ENCODE measurements at regions not wholly inside any gene's neighbourhood (a gene's known extent, or its start where the extent isn't known, plus 50 kb on each side); places are given as distances from the start of the nearest gene placed in this dataset.

DNA sequence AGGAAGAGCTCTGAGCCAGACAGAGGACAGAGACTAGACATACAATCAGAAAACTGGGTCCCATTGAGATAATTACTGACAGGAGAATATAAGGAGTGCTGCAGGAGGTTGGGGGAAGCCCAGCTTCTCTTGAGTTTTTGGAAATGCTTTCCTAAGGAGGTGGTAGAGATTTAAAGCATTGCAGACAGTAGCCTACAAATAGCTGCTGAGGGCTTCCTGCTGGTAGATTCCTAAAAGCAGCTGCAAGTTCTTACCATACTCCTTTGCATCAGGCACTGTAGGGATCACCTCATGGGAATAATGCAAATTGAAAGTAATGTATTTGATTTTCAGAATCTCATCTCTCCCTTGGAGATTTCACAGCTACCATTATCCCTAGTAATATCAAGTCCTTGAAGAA lies 902.6 kb upstream of the GCFC2 start:
- no peaks in the 10 kb centered on the region for H3K9me2 ChIP-seq (replicated peaks; ENCODE audit: insufficient read depth, low read length)
- no peaks in the 10 kb centered on the region for H3K79me2 ChIP-seq (ENCODE audit: low read length)
- no peak for TF ChIP-seq EZH2phosphoT487 (IDR thresholded peaks at IDR 0.05; ENCODE audit: low read length)
- TF ChIP-seq EZH2 (optimal IDR thresholded peaks at IDR 0.05; ENCODE audit: low read depth, low read length): no peak
- TF ChIP-seq, protein P1, sequence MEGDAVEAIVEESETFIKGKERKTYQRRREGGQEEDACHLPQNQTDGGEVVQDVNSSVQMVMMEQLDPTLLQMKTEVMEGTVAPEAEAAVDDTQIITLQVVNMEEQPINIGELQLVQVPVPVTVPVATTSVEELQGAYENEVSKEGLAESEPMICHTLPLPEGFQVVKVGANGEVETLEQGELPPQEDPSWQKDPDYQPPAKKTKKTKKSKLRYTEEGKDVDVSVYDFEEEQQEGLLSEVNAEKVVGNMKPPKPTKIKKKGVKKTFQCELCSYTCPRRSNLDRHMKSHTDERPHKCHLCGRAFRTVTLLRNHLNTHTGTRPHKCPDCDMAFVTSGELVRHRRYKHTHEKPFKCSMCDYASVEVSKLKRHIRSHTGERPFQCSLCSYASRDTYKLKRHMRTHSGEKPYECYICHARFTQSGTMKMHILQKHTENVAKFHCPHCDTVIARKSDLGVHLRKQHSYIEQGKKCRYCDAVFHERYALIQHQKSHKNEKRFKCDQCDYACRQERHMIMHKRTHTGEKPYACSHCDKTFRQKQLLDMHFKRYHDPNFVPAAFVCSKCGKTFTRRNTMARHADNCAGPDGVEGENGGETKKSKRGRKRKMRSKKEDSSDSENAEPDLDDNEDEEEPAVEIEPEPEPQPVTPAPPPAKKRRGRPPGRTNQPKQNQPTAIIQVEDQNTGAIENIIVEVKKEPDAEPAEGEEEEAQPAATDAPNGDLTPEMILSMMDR (IDR thresholded peaks at IDR 0.05; ENCODE audit: low read length): no peak
- no peaks in the 10 kb centered on the region for H3F3A ChIP-seq (ENCODE audit: insufficient read depth, low read length)
- H4K20me1 ChIP-seq (ENCODE audit: insufficient read depth, low read length): no peaks in the 10 kb centered on the region
- no peaks in the 10 kb centered on the region for H3K4me1 ChIP-seq (ENCODE audit: low read length)
- H3K9me3 ChIP-seq (replicated peaks; ENCODE audit: insufficient read depth, low read length): no peaks in the 10 kb centered on the region
- no peaks in the 10 kb centered on the region for H3K27me3 ChIP-seq (replicated peaks; ENCODE audit: insufficient read depth, low read length)
- H3K4me2 ChIP-seq (ENCODE audit: low read depth, low read length): no peak overlapping the region
- no peak overlapping the region for H2AFZ ChIP-seq (ENCODE audit: low read length)
- no peak overlapping the region for H3K4me3 ChIP-seq (ENCODE audit: low read length)
- H3K27ac ChIP-seq (ENCODE audit: low read length): no peak overlapping the region
- H3K36me3 ChIP-seq (replicated peaks; ENCODE audit: insufficient read depth, low read length): no peaks in the 10 kb centered on the region
- no peak for DNase-seq
- no peak overlapping the region for H3K9ac ChIP-seq (ENCODE audit: low read length)

DNA sequence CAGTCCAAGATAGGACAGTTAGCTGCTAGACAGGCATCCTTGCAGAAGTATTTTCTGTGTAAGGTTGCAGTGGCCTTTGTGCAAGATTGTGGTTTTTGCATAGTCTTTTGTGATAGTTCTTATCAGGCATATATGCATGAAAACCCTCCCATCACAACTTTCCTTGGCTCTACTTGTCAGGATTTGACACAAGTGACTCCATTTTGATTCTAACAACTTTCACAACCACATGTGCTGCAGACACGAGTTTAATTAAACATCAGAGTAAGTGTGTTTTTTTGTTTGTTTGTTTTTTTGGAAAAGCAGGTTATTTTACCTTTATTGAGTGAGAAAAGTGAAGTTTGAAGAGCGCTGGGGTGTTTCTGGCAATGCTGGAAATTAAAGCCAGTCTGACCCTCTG lies 902.0 kb upstream of the GCFC2 start:
- H3K79me2 ChIP-seq (ENCODE audit: low read length): no peaks in the 10 kb centered on the region
- no peaks in the 10 kb centered on the region for H3K36me3 ChIP-seq (replicated peaks; ENCODE audit: insufficient read depth, low read length)
- H3K9me2 ChIP-seq (replicated peaks; ENCODE audit: insufficient read depth, low read length): no peaks in the 10 kb centered on the region
- H3K4me2 ChIP-seq (ENCODE audit: low read depth, low read length): no peak overlapping the region
- no peak overlapping the region for H3K4me3 ChIP-seq (ENCODE audit: low read length)
- no peaks in the 10 kb centered on the region for H4K20me1 ChIP-seq (ENCODE audit: insufficient read depth, low read length)
- H3F3A ChIP-seq (ENCODE audit: insufficient read depth, low read length): no peaks in the 10 kb centered on the region
- H3K27me3 ChIP-seq (replicated peaks; ENCODE audit: insufficient read depth, low read length): no peaks in the 10 kb centered on the region
- no peaks in the 10 kb centered on the region for H3K4me1 ChIP-seq (ENCODE audit: low read length)
- H2AFZ ChIP-seq (ENCODE audit: low read length): no peak overlapping the region
- no peak overlapping the region for H3K9ac ChIP-seq (ENCODE audit: low read length)
- no peak for DNase-seq
- H3K27ac ChIP-seq (ENCODE audit: low read length): no peak overlapping the region
- H3K9me3 ChIP-seq (replicated peaks; ENCODE audit: insufficient read depth, low read length): no peaks in the 10 kb centered on the region
- TF ChIP-seq, protein P1 (IDR thresholded peaks at IDR 0.05; ENCODE audit: low read length): no peak
- TF ChIP-seq EZH2phosphoT487 (IDR thresholded peaks at IDR 0.05; ENCODE audit: low read length): no peak

DNA sequence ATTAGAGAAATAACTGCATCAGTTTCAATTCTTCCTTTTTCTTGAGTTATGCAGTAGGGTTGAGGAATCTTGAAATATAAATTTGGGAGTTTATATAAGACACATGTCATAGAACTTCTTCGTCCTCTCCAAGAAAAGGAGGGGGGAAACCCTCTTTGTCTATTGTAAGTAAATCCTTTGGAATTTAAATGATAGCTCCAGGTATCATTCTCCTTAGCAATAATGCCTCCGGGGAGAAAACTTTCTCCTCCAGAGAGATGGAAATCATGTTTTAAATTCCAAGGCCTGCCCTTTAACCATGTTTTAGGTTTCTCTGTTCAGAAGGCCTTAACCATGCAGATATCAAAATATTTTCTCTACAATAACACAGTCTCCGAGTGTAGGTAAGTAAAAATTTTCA lies 899.7 kb upstream of the GCFC2 start:
- H3K27ac ChIP-seq (ENCODE audit: low read length): no peak overlapping the region
- H3K79me2 ChIP-seq (ENCODE audit: low read length): no peaks in the 10 kb centered on the region
- no peak overlapping the region for H2AFZ ChIP-seq (ENCODE audit: low read length)
- TF ChIP-seq EZH2 (optimal IDR thresholded peaks at IDR 0.05; ENCODE audit: low read depth, low read length): no peak
- no peak for TF ChIP-seq EZH2phosphoT487 (IDR thresholded peaks at IDR 0.05; ENCODE audit: low read length)
- TF ChIP-seq, protein P1 (IDR thresholded peaks at IDR 0.05; ENCODE audit: low read length): no peak
- no peak overlapping the region for H3K4me2 ChIP-seq (ENCODE audit: low read depth, low read length)
- no peak for DNase-seq
- no peaks in the 10 kb centered on the region for H3K4me1 ChIP-seq (ENCODE audit: low read length)
- H3F3A ChIP-seq (ENCODE audit: insufficient read depth, low read length): no peaks in the 10 kb centered on the region
- no peaks in the 10 kb centered on the region for H4K20me1 ChIP-seq (ENCODE audit: insufficient read depth, low read length)
- no peaks in the 10 kb centered on the region for H3K9me2 ChIP-seq (replicated peaks; ENCODE audit: insufficient read depth, low read length)
- H3K4me3 ChIP-seq (ENCODE audit: low read length): no peak overlapping the region
- no peak overlapping the region for H3K9ac ChIP-seq (ENCODE audit: low read length)
- no peaks in the 10 kb centered on the region for H3K27me3 ChIP-seq (replicated peaks; ENCODE audit: insufficient read depth, low read length)
- H3K36me3 ChIP-seq (replicated peaks; ENCODE audit: insufficient read depth, low read length): no peaks in the 10 kb centered on the region
- no peaks in the 10 kb centered on the region for H3K9me3 ChIP-seq (replicated peaks; ENCODE audit: insufficient read depth, low read length)
